NCI-H2227 (cell line): ENCODE measurements at regions not wholly inside any gene's neighbourhood (a gene's known extent, or its start where the extent isn't known, plus 50 kb on each side); places are given as distances from the start of the nearest gene placed in this dataset.
A peak's percentile ranks its signal among the peaks of the same experiment; 100 is the strongest.

Experiments used
- DNase-seq: peaks from one replicate; lab custom pipeline; 2025; ENCODE audit not compliant: unreplicated experiment; lab: John Stamatoyannopoulos, UW

DNA sequence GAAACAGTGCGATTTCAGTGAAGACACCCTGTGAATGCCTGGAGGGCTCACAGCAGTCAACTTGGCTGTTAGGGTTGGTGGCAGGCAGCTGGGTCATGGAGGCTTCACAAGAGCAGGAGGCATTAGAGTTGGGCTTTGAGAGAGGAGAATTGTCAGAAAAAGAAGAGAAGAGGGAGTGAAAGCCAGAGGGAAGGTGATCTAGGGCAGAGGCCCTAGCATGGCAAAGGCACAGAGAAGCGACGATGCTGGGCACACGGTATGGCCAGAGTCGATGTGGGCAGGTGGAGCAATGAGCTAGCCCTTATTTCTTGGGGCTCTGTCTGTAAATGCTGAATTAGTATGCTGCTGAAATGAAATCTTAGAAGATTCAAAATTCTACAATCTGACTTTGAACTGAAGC lies 52.6 kb upstream of the OLFM4 start:
- no peak for DNase-seq

DNA sequence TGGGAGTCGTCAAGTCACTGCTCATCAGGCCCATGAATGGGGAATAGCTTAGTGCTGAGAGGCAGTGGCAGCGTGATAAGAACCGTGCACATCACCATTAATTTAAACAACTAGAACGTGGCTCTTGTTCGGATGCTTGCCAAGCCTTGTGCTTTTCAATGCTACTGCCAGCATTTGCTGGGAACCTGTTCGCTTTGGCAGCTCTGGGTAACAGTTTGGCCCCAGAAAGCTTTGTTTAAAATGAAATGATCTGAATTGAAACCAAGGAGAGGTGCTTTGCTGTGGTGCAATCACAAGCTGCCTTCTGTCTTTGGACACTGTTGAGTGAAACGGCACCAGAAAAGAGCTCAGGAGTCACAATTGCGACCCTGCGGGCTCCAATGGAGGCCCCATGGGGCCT lies 53.5 kb upstream of the OLFM4 start:
- no peak for DNase-seq

DNA sequence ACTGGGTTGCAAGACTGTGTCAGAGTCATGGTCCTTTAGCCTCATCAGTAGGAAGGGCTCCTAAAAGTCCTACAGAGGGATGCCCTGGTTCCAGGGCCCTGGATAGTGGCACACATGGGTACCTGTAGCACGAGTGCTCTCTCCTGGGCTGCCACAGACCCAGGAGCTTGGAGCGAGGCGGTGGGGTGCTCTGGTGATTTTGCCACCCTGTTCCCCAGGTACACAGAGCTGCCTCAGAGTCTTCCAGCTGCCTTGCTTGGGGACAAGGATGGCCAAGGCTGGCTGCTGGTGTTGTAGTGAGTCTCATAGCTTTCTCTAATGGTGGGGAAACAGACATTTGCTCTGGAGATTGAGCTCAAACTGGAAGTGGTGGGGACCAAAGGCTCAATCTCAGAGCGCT lies 53.9 kb upstream of the OLFM4 start:
- no peak for DNase-seq

DNA sequence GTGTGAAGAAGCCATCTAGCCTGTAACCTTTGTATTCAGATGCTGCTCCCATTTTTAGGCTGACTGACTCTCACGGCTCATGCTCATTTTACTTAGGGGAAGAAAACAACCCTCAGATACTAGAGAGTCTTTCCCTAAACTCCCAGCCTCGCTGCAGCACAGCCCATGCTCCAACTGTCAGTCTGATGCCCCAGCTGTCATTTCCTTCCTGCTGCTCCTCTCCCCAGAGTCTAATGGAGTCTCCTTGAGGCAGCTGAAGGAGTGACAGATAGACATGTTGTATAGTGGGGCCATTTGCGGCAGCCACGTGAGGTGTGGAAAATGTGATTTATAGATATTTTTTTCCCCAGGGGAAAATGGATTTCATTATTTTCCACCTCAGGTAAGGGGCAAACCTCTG lies 59.2 kb upstream of the OLFM4 start:
- peak; percentile 1 for DNase-seq

DNA sequence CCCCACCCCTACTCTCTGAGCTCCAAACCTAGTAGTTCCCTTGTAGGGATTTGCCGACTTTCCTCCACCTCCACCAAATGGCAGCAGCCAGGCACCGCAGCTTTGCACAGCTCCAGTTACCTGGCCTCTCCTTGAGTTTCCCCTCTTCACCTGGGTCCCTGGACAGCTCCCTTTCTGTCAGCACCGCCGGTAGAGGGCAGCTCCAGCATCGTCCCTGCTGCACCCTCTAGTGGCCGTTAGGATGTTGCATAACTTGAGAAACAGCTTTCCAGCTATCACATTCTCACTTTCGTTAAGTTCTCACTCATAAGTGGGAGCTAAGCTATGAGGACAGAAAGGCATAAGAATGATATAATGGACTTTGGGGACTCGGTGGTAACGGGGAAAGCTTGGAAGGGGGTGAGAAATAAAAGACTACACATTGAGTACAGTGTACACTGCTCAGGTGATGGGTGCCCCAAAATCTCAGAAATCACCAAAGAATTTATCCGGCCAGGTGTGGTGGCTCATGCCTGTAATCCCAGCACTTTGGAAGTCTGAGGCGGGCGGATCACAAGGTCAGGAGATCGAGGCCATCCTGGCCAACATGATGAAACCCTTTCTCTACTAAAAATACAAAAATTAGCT lies 60.4 kb upstream of the OLFM4 start:
- DNase-seq = peak; percentile 79

DNA sequence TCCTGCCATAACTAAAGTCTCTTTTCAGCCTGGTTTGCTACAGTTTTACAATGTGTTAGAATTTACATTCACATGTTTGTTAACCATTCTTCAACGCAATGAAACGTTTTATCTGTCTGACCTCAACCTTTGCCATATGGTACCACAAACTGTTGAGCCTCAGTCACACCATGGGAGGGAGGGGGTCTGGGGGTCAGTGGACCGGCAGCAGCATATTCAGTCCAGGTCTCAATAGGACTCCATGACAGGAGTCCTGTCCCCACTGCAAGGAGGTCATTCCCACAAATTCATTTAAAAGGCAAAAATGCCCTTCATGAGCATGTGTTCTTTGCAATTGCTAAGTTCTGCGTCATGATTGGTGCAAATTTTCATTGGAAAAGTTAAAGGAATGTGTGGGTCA lies 66.6 kb upstream of the OLFM4 start:
- DNase-seq = no peak

DNA sequence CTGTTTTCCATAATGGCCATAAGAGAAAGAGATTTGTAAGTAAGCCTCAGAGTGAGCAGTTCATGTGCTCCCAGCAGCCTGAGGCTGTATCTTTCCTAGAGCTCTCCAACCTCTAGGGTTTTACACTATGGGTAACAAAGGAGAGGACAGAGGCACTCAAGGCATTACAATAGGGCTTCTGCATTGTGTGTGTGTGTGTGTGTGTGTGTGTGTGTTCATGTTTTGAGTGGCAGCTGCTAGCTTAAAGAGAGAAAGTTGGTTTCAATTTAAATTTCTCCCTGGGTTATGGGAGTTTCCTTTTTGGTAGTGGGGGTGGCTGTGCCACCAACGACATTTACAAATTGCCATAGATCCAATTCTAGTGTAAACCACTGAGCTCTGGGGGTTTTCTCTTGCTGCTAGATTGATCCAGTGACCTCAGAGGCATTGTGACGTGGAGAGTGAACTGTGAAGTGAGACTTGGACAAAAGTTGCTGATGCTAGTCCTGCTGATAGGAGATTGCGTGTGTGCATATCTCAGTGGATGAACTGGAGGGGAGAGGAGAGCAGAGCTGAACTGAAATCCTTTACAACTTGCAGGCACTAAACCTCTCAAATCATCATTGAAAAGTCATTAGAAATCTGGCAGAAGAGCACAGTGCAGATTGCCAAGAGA lies 67.2 kb upstream of the OLFM4 start:
- DNase-seq = no peak

DNA sequence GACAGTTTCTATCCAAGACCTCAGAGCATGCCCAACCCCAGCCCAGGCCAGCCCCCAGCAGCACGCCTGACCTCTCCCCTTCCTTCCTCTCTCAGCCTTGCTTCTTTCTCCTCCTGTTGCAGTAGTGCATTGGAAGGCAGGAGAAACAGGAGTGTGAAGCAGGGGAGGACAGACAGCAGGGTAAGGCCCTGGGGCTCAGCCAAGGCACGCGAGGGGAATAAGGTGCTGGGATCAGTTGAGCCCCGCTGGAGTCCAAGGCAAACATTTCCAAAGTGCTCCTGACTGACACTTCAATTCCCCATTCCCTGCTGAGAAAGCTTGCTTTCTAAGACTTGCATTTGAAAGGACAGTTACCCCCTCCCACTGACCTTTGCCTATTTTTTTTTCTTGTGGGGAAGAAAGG lies 73.1 kb upstream of the OLFM4 start:
- DNase-seq = peak; percentile 2

DNA sequence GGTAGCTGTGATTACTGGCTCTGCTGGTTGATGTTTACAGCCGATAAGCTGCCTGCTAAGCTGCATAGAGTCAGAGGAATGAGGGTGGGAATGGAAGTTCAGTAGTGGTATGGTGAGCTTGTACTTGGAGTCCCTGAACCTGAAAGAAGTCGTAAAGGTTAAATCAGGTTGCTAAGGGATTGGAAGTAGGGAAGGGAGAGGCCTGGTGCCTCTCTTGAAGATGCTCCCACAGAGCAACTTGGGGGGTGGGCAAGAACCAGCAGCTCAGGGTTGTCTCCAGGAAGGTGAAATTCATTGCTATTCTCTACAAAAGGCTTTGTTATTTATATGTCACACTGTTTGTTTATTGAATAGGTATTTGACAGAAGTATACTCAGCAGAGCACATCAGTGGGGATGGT lies 73.8 kb upstream of the OLFM4 start:
- DNase-seq = peak; percentile 1

DNA sequence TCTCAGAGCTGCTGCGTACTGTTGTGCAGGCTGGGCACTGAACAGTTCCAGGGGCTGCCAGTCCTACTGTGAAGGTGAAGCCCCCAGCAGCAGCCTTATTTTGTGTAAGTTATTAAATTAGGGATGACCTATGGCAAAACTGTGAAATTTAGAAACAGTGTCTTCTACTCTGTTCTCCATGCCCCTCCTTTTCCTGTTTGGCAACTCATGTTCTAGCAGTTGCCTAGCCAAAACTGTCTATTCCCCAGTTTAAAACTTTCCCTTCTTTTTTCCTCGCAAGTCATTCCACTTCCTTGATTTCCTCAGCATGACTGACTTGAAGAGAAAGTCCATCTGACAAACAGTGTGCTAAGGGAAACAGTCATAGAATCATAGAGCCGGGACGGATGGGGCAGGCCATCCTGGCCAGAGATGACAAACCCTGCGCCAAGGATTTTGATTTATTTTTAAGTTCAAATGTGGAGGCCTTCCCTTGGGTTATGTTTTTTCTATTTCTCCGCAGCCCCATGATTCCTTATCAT lies 78.1 kb upstream of the OLFM4 start:
- no peak for DNase-seq

DNA sequence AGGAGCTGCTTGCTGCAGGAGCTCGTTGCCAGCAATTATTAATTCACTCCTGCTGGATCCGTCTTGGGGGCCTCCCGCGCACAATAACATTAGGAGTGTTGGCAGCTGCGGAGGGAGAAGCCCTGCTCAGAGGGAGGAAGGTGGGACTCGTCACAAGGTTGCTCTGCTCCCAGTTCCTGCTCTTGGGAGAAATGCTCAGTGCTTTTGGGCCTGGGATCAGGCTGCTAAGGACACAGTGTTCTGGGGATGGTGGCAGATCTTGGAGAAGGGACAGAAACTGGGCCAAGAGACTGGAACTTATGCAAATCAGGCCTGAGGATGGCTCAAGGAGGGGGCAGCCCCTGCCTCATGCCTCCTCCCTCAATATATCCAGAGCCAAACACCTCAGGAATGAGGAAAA lies 78.9 kb upstream of the OLFM4 start:
- DNase-seq = peak; percentile 21

DNA sequence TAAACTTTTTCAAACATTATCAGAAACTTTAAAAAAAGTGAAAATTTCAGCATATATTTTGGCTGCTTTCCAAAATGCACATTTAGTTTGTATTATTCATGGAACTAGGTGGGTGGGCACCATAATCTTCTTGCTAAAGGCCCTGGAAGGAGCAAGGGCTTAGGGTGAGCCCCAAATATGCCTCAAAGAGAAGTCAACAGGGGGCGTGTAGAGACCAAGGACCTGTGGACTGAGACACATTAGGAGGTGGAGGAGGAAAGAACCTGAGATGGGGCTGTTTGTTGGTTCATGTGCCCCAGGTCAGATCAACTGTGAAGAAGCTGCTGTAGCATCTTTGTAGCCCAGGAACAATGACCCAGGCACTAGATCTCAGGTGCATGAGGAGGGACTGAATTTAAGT lies 79.6 kb upstream of the OLFM4 start:
- no peak for DNase-seq

DNA sequence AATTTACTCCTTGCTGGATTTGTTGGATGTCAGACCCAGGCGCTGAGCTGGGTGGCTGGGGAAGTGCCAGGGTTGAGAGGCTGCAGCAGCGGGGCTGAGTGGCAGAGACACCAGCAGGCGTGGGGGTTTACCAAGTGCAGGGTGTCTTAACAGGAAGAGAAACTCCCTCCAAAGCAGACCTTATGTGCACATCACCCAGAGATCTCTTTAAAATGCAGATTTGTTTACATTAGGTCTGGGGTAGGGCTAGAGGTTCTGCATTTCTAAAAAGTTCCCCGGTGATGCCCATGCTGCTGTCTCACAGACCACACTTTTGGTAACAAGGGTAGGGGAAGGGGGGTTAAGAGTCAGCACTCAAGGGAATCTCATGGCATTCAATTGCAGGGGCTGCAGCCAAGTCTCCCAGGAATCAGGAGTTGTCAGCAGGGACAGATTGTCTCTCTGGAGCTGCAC lies 80.7 kb upstream of the OLFM4 start:
- DNase-seq = no peak

DNA sequence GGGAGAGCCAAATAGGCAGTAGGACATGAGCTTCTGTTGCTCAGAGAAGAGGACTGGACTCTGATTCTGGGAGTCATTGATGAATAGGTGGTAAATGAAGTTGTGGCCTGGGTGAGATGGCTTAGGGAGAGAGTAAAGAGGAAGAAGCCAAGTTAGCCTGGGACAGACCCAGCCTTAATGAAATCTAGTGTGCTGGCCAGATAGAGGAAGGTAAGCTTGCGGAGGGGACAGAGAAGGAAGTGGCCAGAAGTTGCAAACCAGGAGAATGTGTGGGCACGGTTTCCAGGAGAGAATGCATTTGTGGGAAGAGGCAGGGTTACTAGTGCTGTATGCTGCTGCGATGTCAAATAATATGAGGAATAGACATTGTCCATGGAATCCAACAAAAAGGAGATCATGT lies 83.3 kb upstream of the OLFM4 start:
- DNase-seq = no peak

DNA sequence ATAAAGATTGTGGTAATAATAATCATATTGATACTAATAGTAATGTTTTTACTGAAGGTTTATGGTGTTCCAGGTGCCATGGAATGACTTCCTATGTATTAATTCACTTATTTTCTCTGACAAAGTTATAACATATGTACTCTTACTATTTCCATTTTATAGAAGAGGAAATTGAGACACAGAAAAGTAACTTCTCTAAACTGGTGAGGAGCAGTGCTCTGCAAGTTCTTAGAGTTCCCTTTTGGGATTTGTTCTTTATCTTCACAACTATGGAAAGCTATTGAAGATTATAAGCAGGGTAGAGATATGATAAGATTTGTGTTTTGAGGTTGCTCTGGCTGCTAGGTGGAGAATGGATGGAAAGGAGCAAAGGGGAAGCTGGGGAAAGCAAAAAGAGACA lies 83.9 kb upstream of the OLFM4 start:
- DNase-seq = no peak

DNA sequence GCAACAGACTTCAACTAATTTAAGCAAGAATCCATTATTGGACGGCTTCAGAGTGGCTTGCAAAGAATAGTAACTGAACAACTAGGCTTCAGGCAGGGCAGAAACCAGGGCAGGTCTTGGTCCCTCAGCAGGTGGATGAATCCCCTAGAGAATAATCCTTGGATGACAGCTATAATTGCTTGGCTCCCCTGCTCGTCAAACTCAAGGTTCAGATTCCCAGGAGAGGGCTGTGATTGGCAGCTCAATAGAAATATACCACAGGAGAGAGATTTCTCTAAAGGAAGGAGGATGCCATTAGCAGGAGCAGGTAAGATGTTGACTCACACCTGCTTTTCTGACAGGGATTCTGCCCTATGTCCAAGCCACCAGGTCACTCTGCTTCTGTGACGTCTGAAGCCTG lies 89.6 kb upstream of the PCDH8 start:
- no peak for DNase-seq

DNA sequence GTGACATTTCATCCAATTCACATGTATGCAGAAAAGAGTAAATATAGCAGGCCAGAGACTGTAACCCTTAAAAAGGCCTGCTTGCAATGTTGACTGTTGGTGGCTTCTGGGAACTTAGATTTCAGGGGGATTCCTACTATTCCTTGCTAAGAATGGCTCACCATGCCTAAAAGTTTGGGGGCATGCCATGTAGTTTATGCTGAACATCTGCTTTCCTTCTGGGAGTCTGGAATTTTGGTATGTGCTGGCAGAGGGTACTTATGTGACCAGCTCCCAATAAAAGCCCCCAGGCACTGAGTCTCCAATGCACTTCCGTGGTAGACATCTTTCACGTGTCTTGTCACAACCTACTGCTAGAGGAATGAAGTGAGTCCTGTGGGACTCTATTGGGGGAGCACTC lies 88.4 kb upstream of the PCDH8 start:
- no peak for DNase-seq

DNA sequence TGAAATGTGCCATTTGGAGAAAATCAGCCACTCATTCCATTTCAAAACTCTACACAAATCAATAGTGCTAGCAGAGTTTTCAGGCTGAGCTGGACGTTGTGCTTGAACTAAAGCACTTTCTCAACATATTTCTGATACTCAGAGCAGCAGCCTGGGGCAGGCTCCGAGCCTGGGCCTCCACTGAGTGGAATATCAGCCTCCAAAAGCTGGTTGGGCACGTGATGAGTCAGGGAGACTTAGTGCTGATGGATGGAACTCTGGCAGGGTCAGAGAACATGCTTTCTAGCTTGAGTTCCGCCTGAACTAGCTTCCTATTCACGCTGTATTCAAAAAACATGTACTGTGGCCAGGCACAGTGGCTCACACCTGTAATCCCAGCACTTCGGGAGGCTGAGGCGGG lies 85.8 kb upstream of the PCDH8 start:
- DNase-seq = no peak

DNA sequence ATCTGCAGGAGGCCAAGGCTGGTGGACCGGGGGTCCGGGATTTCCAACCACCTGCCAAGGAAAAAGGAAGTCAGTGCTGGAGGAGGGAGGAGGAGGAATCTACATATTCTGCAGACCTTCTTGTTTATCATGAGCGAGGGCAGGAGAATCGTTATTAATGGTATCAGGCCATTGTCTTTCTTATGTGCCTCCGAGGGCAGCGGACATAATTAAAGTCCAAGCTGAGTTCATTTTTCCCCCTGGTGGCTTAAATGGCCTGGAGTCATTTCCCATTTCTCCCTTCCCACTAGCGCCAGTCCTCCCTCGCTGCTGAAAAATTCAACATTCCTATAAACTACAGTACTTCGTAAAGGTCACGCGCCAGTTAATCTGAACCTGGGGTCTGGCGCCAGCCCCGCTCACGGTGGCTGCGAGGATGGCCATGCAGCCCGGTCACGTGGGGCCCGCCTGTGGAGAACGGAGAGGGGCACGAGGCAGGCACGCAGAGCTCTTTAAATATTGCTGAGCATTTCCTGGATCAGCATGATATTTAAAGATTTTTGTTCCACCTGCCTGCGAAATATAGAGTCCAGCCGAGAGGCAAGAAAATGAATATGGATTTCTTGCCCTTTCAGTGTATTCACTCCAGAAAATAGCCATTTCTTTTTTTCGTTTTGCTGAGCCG lies 85.2 kb upstream of the PCDH8 start:
- peak; percentile 11 for DNase-seq

DNA sequence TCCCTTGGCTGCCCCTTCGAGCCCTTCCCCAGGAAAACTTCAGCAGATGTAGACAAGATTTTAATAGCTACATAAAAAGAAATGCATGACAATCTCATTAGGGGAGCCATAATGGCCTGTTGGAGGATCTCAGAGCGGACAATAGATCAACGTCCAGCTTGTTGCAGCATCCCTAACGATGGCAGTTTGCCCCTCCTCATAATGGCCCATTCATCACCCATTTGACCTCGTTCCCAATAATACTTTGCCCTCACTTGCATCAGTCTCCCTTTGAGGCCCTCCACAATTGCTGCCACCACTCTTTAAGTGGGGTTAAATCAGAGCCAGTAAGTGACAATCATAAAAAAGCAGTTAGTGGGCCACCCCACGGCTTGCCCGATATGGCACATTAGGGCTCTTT lies 84.7 kb upstream of the PCDH8 start:
- DNase-seq = no peak

DNA sequence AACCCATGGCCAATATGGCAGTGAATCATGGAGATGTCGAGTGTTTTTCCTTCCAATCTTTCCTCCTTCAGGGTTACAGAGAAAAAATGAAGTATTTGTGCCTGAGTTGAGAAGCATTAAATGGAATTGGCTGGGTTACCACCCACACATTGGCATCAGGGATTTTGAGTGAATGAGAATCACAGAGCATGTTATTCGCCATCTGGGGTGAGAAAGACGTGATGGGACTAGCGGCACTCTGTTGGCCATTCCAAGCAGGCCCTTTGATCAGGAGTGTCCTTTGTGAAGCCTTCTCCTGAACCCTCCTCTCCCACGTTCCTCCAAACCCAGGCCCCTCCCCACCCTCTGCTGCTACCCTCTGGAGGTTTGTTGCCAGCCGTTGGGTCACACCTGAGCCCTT lies 84.2 kb upstream of the PCDH8 start:
- no peak for DNase-seq
